NCI-H460 (cell line): ENCODE measurements at regions not wholly inside any gene's neighbourhood (a gene's known extent, or its start where the extent isn't known, plus 50 kb on each side); places are given as distances from the start of the nearest gene placed in this dataset.

Source experiments
- DNase-seq: peaks from one replicate; pipeline ENCODE4 v3.0.0-alpha.2; 2016; ENCODE audit warnings: low read depth; ENCODE audit errors: extremely low read depth

DNA sequence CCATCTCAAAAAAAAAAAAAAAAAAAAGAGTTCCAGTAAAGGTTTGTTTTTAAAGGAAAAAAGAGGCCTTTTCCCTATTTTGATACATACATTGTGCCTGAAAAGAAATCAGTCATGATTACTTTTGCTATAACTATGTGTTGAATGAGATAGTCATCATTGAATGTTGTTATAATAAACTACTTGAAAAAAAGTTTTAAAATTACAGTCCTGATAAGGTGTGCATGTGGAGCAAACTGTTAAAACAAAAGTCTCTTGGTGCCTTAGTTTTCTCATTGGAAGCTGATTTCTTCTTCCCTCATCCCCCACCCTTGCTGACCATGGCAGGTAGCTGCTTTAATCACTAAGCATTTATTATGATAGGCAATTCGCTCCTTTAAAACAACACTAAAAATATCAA lies 172.3 kb upstream of the TBCA start:
- DNase-seq: no peak

GRCh38 chr5:77947041-77947428 lies 170.9 kb upstream of the TBCA start:
- no peak for DNase-seq

DNA sequence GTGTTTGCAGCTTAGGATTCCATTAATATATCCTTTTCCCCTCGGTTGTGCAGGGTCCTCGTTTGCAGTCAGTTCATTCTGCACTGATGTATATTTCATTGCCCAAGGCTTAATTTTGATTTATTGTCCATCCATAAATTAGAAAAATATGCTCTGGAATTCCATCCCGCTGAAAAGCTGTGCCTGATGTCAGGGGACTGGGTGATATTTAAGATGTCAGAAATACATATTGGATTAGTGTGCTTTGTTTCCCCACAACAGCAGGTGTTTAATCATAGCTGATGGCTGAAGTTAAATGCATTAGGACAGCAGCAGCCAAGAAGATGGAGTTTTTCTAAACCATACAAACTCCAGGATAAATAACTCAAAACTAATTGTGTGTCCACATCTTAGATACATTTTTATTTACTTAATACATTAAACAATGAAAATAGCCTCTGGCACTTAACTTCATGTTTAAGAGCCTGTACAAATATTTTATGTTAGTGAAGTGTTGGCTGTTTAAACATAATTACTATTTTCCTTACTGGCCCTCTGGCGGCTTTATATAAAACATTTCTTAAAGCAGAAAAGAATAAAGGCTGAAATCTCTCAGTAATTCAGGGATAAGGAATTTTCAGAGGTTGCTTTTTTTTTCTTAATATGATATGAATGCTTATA lies 170.4 kb upstream of the TBCA start:
- DNase-seq: no peak

DNA sequence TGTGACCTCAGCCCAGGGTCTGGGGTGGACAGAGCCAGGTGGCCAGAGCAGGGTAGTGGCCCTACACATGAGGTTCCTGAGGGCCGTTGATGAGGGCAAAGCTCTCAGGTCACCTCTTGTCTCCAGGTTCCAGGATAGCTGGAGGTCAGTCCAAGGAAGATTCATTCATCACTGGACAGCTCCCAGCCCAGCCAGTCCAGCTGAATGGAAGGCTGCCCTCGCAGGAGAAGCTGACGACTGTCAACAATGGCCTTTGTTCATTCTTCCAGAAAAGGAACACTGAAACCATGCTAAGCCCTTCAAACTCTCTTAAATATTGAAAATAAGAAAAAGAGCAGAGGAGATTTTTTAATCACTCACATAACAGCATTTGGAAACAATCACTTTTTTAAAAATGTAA lies 169.7 kb upstream of the TBCA start:
- DNase-seq: no peak

GRCh38 chr5:77944757-77945340 lies 168.7 kb upstream of the TBCA start:
- DNase-seq: no peak

DNA sequence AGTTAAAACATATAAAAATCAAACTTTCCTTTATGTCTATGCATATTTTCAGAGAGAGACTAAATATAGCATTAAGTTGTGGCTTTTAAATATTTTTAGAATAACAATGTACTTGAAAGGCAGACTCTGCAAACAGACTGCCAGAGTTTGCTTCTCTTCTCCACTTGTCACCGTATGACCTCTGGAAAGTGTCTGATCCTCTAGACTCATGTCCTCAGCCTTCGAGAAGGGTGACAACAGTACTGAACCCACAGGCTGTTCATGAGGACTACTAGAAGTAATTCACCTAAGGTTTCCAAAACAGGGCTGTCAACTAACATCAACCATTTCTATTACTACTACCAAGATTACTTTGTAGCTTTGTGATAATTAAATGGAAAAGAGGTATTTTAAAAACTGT lies 167.7 kb upstream of the TBCA start:
- DNase-seq: no peak

- no peak for DNase-seq
These were observed 166.6 kb upstream of the TBCA start for GRCh38 chr5:77942578-77943239.

GRCh38 chr5:77937015-77937908 lies 161.1 kb upstream of the TBCA start:
- no peak for DNase-seq

- DNase-seq: no peak
These were observed 160.2 kb upstream of the TBCA start for GRCh38 chr5:77936365-77936693.

DNA sequence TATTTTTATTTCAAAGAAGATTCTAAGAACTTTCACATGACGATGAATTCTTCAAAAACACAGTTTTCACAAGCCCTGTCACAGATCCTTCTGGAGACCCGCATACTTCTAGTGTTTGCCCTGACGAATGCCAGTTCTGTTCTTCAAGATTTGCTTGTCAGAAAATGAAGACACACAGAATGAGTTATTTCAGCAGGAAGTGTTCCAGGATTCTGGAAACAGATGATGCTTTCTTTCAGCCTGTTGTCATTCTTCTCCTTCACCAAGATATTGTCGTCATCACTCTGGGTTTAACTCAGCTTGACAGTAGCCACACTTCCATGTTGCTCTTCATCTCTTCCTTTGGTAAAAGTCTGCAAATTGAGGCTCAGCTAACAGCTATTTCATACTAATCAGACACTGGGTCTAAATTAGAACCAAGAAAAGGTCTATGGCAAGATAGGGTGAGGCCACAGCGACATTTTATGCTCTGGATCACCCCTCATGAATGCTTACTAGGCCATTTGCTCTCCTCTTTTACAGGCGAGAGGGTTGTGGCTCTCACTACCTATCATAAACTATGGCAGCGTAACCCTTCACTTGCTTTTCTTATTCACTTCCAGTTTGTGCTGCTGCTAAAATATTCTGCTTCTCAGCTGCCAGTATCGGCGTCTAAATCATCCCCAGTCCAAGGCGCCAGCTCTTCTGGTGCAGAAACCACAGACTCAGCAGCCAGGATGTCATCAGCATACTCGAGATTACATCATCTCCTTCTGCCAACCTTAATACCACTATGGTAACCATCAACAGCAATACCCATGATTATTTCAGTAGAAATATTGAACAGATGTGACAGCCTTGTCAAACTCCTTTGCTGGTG lies 159.6 kb upstream of the TBCA start:
- DNase-seq: no peak

DNA sequence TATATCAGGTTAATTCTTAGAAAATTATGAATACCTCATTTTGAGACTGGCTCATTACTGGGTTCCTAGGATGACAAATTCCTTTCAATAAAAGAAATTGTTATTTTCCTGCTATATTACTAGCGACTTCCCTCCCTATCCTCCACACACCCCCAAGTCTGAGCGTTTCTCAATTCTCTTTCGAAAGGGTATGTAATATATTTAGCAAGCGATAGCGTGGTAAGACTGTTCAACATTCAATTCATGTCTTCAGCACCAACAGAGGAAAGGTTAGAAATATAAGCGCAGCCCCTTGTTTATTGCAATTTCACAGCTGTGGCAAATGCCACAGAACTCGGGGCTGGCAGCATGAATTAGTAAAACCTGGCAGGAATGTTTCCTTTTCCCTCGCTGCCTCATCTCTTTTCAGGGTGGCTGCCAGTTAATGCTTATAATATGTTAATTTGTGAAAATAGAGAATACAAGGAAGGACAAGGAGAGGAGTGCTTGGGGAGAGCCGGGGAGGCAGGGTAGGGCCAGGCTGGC lies 152.7 kb upstream of the TBCA start:
- no peak for DNase-seq

DNA sequence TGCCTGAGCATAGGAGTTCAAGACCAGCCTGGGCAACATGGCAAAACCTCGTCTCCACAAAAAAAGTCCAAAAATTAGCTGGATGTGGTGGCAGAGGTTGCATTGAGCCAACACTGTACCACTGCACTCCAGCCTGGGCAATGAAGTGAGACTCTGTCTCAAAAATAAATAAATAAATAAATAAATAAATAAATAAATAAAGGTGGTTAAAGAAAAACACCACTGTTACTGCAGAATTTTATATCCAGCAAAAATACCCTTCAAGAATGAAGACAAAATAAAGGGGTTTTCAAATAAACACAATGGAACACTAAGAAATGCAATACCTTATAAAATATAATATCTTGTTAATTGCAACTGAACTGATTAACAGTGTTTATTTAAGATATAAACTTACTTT lies 150.2 kb upstream of the TBCA start:
- DNase-seq: no peak

GRCh38 chr5:77925503-77925902 lies 149.4 kb upstream of the TBCA start:
- no peak for DNase-seq

DNA sequence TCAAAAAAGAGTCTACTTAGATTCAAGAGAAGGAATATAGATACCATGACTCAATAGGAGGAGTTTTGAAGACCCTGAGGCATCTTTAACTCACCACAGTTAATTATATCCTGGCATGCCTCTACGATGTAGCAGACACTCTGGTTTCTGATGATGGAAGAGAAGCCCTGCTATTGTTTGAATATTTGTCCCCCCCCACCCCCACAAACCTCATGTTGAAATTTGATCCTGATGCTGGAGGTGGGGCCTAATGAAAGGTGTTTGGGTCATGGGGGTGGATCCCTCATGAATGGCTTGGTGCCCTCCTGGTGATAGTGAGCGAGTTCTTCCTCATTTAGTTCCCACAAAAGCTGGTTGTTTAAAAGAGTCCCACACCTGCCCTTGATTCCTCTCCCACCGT lies 147.9 kb upstream of the TBCA start:
- DNase-seq: no peak

DNA sequence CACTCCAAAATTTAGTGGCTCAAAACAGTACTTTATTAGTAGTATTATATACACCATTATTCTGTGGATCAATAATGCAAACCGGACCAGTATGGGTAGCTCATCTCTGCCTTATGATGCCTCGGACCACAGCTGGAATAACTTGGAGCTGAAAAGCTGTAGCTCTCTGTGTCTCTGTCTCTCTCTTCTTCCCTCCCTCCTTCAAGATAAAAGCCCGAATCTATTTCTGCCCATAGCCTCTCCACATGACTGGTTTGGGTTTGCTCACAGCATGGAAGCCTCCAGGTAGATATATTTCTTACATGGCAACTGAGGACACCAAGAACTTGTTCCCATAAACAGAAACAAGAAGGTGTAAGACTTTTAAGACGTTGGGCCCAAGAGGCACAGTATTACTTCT lies 147.5 kb upstream of the TBCA start:
- no peak for DNase-seq

GRCh38 chr5:77921094-77921768 lies 145.1 kb upstream of the TBCA start:
- DNase-seq: no peak

GRCh38 chr5:77920359-77921058 lies 144.4 kb upstream of the TBCA start:
- DNase-seq: no peak

GRCh38 chr5:77915346-77915745 lies 139.2 kb upstream of the TBCA start:
- no peak for DNase-seq

- no peak for DNase-seq
These were observed 136.6 kb upstream of the TBCA start for GRCh38 chr5:77912721-77913120.
